HG02763 (cell line): ENCODE measurements at regions not wholly inside any gene's neighbourhood (a gene's known extent, or its start where the extent isn't known, plus 50 kb on each side); places are given as distances from the start of the nearest gene placed in this dataset.

Source experiments
- ATAC-seq: cut with Tn5 transposase; IDR thresholded peaks from one replicate; pipeline ENCODE4 v1.9.1; 2021; ENCODE audit warnings: mild to moderate bottlenecking, moderate library complexity; ENCODE audit not compliant: unreplicated experiment

DNA sequence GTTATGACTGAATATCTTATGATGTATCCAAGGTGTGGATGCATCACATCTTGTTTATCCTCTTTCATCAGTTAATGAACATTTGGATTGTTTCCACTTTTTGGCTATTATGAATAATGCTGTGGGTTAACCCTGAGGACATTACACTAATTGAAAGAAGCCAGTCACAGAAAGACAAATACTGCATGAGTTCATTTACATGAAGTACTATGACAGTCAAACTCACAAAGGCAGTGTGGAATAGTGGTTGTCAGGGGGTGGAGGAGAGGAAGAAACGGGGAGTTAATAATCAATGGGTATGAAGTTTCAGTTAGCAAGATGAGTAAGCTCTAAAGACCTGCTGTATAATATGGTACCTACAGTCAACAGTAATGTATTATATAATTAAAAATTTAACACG lies 409.4 kb upstream of the CTNND2 start:
- peak; percentile 90 for ATAC-seq

DNA sequence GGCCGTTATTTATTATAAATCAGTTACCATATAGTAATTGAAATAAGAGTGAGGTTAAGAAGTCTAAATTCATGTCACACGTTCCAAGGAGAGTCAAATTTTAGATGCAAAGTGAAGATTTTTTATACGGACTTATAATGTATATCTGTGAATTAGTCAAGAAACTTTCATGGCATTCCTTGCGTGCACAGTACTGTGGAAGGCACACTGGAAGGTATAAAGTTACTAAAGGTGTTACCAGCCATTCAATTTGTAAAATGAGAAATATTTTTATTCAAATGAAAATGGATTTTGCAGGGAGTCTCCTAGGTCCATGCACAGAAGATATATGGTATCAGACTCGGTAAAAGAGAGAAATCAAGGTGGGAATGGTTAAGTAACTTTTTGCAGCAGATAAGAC lies 408.1 kb upstream of the CTNND2 start:
- ATAC-seq, result no peak

DNA sequence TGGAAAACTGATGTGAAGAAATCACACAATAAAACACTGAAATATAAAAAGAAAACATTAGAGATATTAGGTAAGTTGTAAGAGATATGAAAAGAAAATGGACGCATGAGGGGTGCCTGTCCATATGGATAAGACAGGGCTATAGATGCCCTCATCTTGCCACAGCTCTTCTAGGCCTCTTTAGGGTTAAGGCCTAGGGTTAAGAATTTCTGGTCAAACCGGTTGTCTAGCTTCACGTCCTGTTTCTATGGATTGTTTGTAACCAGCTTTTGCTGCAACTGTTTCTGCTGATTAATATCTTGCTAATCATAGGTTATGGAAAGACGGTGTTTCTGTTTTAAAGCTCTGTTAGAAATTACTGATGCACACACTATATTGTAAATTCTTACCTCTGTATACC lies 389.9 kb upstream of the CTNND2 start:
- ATAC-seq, result no peak

DNA sequence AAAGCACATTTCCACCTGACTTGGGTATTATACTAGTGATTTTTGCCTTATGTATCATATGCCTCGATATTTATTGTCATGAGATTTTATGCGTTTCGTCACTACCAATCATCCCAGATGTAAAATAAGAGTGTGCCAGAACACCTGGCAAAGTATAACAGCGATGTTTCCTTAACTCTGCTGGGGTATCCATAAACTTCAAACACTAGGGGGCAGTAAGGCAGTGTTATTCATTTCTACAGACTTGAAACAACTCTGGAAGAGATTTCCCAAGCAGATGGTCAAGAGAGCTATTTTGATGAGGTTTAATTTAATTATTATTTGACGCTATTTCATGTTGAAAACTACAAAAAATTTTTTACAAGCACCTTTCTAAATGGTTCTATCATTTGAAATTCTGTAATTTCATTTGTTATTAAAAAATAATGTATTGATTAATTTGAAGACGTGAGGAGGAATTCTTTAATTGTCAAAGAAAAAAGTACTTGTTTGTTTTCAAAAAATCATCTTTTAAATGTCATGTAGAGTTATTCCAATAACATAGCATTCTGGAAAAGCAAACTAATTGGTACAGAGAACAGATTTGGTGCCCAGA lies 388.5 kb upstream of the CTNND2 start:
- no peak for ATAC-seq

DNA sequence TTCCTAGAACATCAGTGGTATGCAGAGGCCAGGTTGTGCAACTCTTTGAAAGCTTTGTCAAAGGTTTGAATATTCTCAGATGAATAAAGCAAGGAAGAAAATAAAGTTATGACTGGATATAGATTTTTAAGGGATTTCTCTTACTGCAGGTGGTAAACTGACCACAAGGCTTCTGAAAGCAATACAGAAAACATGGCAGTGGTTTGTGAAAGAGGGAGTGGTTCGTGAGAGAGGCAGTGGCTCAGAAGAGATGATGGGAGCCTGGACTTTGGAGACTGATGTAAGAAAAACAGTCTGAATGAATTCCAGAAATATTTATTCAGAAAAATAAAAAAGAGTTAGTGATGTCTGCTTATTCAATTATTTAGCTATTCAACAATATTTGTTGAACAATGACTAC lies 380.4 kb upstream of the CTNND2 start:
- ATAC-seq, result no peak

DNA sequence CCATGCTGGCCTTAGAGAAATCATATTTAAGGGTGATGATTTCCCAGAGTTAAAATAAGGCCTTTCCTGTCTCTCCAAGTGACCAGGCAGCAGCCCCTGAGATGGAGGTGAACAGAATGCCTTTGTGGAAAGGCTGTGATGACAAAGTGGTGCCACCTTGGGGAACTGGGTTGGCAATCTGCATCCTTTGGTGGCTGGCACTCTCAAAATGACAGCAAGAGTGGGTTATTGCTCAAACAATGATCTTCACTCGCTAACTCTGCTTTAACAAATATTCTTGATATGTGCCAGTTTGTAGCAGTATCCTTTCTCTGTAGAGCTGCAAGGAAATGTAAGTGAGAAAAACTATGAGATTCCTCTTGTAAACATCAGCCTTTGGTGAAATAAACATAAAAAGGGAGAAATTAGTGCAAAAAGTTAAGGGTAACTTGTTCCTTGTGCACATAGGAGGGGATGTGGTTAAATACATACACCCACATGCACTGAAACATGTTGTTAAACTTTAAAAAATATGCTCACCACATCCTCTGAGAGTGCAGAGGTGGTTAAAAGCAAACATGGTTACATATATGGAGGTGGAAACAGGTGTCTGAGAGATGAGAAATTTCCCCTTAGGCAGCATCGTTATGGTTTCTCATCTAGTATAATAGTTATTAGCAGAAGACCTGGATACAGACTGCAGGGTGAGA lies 373.4 kb upstream of the CTNND2 start:
- ATAC-seq, result peak; percentile 97

DNA sequence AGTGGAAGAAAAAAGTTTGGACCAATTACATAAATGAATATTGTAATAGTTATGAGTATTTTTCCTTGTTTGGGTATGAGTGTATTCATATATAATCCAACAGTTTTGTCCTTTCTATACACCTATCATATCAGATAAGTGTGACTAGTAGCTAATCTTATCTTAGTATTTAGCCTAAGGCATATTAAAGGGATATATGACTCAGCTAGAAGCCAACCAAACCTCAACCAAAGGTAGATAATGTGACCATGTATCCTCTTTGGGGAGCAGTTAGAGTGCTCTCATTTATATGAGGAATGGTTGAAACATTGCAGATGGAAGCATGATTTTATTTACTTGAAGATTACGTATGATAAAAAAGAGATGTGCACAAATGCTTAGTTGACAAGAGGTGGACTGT lies 370.0 kb upstream of the CTNND2 start:
- no peak for ATAC-seq

DNA sequence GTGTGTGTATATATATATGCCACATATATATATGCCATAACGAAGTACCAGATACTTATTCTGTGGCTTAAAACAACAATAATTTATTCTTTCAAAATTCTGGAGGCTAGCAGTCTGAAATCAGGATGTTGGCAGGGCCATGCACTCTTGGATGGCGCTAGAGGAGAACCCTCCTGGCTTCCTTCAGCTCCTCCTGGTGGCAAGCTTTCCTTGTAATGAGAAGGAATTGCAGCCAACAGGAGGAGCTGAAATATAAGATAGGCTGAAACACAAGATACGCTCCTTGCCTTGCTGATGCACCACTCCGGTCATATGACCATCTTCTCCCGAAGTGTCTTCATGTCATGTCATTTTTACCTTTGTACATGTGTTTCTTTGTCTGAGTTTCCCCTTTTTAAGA lies 368.1 kb upstream of the CTNND2 start:
- ATAC-seq, result no peak

DNA sequence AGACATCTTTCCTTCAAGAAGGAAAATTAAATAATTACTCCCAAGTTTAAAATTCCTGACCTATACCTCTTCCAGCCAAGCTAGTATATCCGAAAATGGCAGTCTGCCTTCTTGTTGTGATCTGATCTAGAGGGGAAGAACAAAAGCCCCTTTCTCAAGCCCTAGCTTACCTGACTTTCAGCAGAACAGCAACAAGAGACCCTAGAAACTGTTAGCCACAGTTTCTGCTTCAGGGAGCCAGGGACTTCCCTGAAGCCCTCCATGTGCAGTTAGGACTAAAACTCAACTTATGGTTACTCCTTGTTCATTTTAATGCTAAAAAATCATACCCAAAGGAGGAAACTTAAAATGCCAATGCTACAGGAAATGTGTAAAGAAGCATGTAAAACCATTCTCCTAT lies 366.7 kb upstream of the CTNND2 start:
- no peak for ATAC-seq

DNA sequence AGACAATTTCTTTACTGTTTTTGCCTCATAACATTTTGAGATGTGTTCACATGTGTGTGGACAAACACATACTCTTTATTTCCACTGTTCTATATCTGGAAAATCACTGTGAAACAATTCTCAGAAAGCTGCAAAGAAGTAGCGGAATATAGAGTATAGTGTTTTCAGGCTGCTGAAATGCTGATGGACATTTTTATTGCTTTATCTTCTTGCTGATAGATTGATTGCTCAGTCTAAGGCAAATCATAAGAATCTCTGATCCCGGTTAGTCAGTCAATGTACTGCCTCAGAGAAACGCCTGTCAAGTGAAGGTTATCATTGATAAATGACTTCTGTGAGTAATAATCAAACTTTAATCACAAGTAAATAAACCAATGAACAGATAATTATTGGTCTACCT lies 364.9 kb upstream of the CTNND2 start:
- ATAC-seq, result no peak

DNA sequence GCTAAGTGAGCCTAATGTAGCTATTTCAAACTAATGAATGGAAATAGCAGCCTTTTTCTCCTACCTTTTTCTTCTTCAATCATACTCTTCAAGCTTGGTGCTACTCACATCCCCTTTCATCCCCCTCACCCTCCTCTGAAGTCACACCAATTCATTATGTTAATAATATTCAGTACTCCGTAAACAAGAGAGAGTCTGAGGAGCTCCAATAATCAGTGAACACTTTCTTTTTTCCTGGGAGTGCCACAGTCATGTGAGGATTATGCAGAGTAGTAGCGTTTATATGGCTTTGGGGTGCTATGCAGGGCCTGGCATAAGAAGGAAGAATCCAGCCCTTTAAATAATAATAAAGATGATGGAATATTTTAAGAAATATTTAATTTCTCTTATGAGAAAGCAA lies 354.3 kb upstream of the CTNND2 start:
- no peak for ATAC-seq

DNA sequence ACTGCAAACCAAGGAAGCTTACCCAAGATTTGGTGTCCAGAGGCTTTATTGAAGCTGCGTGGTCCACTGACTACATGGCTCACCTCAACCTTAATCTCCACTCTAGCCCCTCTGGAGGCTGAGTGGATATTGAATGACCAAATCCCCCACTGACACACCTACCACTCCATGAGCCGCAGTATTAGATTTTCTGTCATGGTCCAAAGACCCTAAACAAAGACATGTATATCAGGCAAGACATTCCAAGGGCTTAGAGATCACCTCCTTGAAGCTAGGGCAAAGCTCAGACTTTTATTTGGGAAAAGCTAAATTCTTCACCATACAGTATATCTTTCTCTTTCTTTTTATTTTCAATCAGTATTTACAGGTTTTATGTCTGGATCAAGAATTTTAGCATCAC lies 346.2 kb upstream of the CTNND2 start:
- no peak for ATAC-seq

DNA sequence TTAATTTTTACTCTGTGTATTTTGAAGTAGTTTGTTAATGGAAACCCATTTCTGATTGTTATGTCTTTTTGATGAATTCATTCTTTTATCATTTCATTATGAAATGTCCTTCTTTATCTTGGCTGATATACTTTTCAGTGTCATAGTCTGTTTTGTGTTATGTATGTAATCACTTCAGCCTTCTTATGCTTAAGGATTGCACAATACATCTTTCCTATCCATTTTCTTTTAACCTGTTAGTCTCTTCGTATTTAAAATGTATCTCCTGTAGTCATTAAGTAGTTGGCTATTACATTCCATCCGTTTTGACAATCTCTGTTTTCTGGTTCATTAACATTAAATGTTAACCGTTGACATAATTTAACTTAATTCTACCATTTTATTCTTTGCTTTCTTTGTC lies 344.6 kb upstream of the CTNND2 start:
- no peak for ATAC-seq

DNA sequence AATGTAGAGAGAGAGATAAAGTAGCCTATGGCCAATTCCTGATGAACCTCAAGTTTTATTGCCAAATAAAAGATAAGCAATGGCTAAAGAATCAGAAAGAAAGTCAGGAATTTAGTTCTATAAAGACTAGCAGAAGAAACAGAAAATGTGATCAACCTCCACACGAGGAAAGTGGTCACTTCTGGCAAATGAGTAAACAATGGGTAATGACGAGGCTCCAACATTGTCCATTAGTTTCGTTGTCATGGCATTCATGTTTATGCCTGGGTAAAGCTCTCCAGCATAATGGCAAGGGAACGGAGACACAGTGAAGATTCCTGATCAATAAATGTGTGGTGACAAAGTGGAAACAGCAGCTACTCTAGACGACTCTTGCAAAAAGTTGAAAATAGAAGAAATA lies 341.8 kb upstream of the CTNND2 start:
- no peak for ATAC-seq

DNA sequence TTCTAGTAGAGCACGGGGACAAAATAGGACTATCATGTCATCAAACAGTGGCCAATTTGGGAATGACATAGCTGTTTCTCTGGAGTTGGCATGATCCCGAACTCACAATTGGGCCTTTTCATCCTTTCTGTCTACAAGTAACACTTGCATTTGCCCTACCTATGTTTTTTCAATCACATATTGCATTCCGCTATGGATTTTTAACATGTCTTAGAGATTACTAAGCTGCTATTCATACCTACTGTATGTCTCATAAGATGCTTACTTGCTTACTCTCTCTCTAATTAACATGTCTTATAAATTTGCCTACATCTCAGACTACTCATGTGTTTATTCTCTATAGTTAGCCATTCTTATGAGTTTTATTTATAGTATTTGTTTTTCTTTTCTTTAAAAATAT lies 341.2 kb upstream of the CTNND2 start:
- no peak for ATAC-seq

DNA sequence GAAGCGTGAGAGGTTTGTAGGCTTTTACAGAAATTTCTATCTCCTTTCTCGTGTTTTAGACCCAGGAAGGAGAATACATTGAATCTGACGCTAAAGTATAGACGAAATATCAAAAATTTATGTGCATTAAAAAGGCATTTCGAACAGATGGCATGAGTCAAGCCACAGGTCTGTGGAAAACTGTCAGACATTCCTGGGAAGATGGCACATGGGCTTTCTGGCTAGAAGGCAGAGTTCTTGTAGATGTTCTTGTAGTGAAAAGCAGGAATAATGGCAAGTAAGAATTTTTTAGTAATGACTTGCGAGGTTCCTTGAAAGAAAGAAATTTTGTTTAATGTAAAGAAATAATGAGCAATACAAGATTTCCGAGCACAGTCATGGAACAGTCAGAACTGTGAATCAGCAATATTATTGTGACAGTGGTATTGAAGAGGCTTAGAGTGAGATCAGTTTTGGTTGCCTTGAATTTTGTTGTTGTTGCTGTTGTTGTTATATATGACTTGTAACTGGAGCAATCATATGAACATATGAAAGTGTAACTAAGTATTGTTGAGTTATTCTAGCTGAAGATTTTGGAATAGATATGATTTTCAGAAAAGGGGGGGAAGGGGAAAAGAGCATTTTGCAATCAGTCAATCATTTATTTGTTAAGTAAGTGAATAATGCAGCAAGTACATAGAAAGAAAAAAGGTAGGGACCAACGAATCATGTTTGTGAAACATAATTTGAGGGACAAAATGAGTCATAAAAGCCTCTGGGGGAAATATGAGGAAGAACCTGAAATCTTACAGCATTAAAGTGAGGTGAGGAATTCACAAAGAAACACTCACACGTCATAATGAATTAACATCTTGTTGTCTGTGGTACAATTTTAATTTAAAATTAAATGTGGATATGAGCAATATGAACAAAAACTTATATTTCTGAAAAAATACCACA lies 339.0 kb upstream of the CTNND2 start:
- no peak for ATAC-seq

DNA sequence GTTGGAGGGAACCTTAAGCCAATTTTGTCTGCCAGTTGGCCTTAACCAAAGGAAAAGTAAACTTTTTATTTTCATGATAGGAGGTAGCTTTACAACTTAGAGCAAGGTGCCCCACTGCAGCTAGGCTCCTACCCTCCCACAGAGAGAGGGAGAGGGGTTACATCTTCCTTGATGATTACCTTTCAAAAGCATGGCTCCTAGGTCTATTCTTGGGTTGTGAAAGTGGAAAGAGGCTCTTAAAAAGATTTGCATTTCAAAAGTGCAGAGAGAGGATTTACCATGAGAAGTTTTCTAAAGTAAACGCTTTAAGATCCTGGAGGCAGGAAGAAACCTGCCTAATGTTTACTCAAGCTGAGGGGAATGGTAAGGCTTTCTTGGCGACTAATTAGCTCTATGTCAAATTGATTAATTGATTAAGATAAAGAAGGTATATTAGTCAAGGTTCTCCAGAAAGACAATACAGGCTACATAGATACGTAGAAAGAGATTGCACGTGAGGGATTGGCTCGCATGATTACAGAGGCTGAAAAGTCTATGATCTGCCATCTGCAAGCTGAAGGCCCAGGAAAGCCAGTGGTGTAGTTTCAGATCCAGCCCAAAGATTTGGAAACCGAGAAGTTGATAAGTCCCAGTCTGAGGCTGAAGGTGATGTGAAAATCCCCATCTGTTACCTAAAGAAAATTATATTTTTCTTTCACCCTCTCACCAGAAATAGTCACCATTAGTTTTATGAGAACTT lies 333.8 kb upstream of the CTNND2 start:
- no peak for ATAC-seq

DNA sequence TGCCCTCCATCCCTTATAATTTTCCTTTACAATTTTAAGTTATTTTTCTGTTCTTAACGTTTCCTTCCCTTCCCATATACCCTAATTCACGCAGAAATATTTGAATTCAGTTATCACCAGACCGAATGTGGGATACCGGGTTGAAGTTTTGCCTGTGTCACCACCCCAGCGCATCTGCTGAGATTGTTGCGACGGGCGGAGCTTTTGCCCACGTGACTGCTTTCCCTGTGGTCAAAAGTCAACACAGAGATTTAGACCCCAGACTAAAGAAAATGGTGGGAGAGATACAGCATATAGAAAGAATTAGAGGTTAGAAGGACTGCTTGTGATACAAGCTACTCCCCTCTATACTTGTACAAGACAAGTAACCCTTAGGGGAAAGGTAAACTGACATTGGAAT lies 326.4 kb upstream of the CTNND2 start:
- no peak for ATAC-seq

DNA sequence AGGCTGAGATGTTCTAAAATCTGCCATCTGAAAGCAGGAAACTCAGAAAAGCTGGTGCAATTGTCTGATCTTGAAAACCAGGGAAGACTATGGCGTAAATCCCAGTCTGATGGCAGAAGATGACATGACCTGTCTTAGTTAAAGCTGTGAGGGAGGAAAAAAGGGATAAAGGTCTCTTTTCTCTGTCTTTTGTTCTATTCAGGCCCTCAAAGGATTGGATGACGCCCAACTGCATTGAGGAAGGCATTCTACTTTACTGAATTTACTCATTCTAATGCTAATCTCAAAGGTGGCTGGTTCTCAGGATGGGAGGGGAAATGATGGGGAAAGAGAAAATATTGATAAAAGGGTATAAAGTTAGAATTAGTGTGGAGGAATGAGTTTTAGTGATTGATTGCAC lies 312.8 kb upstream of the CTNND2 start:
- no peak for ATAC-seq

DNA sequence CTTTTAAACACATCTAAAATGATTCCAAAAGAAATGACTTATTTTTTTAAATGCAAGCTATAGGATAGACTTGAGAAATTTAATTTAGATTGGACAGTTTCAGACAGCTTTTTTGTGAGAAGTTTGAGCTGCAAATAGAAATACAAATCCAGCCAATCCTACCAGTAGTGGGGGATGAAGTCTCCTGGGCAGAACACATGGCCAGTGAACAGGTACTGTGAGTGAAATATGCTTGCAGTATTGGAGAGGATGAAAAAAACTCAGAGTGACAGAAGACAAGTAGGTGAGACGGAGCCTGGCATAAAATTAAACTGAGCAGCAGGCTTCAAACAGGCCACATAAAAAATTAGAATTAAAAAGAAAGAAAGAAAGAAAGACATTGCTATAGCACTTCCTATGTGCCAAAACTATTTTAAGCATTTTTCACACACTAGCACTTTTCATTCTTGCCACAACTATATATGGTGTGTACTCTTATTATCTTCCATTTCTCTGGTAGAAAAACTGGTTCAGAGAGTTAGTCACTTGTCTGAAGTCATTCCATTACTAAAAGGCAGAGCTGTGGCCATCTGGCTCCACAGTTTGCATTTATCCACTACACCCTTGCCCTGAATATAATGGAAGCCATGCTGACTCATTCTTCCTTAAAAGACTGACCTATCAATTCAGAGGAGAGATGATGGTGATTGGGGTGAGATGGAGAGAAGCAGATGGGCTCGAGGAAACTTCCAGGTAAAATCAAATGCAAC lies 310.2 kb upstream of the CTNND2 start:
- no peak for ATAC-seq
